ENCODE measurements at regions not wholly inside any gene's neighbourhood (a gene's known extent, or its start where the extent isn't known, plus 50 kb on each side); places are given as distances from the start of the nearest gene placed in this dataset.
"Not testable (repeated sequence)": the region's sequence is repeated elsewhere in the genome, so short reads cannot be mapped to it uniquely, and the experiment has no call there.

DNA sequence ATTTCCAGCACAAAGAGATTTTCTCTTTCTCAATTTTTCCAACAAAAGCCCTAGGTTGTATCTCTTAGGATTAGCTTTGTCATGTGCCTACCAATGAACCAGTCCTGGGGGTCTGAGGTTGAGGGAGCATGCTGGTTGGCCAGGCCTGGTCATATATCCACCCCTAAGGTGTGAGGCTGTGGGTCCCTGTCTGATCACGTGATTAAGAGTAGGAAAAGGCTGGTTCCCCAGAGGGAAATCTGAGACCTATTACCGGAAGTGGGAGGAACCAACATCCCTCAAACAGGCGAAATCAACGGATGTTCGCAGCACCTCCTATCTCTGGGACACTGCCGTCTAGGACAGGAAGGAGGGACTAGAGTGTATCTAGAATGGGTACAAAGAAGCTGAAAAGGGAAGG, 185.7 kb upstream of the IRX5 start:
- H3K4me3 ChIP-seq (ENCODE audit: low read depth, low read length) = no peak overlapping the region
- TF ChIP-seq, protein P1, sequence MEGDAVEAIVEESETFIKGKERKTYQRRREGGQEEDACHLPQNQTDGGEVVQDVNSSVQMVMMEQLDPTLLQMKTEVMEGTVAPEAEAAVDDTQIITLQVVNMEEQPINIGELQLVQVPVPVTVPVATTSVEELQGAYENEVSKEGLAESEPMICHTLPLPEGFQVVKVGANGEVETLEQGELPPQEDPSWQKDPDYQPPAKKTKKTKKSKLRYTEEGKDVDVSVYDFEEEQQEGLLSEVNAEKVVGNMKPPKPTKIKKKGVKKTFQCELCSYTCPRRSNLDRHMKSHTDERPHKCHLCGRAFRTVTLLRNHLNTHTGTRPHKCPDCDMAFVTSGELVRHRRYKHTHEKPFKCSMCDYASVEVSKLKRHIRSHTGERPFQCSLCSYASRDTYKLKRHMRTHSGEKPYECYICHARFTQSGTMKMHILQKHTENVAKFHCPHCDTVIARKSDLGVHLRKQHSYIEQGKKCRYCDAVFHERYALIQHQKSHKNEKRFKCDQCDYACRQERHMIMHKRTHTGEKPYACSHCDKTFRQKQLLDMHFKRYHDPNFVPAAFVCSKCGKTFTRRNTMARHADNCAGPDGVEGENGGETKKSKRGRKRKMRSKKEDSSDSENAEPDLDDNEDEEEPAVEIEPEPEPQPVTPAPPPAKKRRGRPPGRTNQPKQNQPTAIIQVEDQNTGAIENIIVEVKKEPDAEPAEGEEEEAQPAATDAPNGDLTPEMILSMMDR (IDR thresholded peaks at IDR 0.05; ENCODE audit: low read depth, low read length) = no peak

DNA sequence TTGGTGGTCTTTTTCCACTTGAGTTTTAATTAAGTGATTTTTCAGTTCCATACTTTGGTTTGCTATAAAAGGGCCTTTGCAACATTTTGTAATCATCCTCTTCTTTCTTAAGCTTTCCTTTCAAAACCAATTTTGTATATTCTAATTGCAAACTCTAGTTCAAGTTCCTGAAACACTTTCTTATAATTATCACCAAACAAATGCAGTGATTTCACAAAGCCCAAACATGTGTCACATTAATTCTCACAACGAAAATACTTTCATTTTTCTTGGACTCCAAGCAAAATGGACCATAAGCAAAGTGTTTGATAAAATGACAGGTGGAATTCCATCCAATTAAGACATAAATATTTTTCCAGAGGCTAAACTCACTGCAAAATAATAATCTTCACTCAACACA, 188.2 kb upstream of the IRX5 start:
- H3K4me3 ChIP-seq (ENCODE audit: low read depth, low read length) = no peak overlapping the region
- TF ChIP-seq, protein P1 (IDR thresholded peaks at IDR 0.05; ENCODE audit: low read depth, low read length) = no peak

DNA sequence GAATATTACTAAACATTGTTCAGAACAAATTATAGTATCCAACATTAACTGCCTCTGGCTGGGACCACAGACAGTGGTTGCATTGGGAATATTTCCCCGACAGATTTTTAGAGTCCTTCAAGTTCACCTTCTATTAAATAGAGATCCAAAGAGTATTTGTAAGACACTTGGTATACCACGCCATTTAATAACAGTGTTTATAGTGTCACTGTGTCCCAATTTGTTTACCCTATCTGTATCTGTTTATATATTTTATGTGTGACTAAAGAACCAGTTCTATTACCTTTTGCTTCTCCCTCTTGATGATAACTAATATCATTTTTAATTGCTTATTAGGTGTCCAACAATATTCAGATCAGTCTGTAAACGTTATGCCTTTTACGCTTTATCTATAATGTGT, 191.3 kb upstream of the IRX5 start:
- TF ChIP-seq, protein P1 (IDR thresholded peaks at IDR 0.05; ENCODE audit: low read depth, low read length) = no peak
- no peak overlapping the region for H3K4me3 ChIP-seq (ENCODE audit: low read depth, low read length)

DNA sequence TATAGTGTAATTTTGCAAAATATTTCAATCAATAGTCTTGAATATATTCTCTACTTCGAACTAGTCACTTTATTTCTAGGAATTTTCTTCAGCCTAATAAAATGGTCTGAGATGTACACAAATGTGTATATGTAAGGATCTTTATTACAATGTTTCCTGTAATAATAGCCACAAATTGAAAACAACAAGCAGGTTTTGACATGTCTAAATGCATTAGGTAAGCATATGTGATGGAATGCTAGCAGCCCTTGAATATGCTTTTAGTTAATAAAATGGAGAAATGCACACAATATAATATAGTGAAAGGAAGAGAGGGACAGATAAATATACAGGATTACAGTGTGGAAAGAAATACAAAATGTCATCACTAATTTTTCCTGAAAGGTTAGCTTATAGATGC, 196.5 kb upstream of the IRX5 start:
- TF ChIP-seq, protein P1 (IDR thresholded peaks at IDR 0.05; ENCODE audit: low read depth, low read length) = no peak
- no peak overlapping the region for H3K4me3 ChIP-seq (ENCODE audit: low read depth, low read length)

DNA sequence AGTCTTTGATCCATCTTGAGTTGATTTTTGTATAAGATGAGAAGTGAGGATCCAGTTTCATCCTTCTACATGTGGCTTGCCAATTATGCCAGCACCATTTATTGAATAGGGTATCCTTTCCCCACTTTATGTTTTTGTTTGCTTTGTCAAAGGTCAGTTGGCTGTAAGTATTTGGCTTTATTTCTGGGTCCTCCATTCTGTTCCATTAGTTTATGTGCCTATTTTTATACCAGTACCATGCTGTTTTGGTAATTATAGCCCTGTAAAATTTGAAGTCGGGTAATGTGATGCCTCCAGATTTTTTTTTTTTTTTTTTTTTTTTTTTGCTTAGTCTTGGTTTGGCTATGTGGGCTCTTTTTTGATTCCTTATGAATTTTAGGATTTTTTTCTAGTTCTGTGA, 203.0 kb upstream of the IRX5 start:
- not testable (repeated sequence) for H3K4me3 ChIP-seq (ENCODE audit: low read depth, low read length)

DNA sequence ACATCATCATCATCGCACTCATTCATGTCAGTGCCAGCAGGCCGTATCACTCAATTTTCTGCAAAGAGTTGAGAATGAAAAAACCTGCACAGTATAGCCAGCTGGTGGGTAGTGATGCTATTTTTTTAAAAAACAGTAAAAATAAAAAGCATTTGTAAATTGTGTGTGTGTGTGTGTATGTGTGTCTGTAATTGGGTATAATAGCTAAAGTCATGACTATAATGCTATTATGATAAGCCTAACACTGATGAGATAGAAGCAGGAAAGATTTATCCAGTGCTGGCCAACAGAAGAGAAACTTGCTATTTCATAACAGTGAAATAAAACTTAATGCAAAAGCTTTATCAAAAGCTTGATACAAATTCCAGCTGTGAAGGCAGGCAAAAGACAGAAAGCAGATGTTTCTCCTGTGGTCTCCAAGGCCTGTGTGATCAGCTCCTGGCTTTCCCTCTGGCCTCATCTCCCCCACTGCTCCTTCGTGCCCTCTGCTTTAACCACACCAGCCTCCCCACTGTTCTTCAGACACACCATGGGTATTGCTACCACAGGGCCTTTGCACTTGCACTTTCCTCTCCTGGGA, 206.2 kb upstream of the IRX5 start:
- no peak overlapping the region for H3K4me3 ChIP-seq (ENCODE audit: low read depth, low read length)
- TF ChIP-seq, protein P1 (IDR thresholded peaks at IDR 0.05; ENCODE audit: low read depth, low read length) = no peak

DNA sequence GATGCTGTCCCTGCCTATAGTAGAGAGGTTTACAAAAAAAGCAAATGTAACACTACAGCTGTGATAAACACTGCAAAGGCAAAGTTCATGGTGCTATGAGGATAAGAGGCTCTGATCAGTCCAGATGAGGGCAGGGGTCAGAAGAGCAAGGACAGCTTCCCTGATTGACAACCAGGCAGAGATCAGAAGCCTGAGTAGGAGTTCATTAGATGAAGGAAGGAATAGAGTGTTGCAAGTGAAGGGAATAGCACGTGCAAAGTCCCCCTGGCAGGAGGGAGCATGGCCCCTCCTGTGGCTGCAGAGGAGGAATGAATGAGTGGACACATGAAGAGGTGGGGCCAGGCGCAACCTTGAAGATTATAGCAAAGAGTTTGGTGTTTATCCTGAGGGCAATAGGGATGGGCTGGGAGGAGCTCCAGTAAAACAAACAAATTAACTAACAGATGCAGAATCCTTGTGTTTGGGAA, 208.4 kb upstream of the IRX5 start:
- TF ChIP-seq, protein P1 (IDR thresholded peaks at IDR 0.05; ENCODE audit: low read depth, low read length) = no peak

DNA sequence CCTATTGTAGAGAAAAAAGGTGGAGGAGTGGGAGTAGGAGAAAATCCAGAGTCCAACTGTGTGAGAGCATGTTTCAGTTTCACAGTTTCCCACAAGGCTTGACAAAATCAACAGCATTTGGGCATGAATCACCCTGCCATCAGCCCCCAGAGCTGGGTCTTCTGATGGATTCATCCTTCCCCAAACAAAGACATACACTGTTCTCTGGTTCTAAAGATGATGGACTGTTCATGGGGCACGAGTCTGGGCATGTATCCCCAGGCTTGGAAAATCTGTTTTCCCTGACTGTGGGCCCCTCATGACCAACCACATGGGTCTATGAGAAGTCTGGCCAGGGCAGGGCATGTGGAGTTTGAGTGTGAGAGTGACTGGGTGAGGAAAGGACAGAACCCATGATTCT, 210.4 kb upstream of the IRX5 start:
- TF ChIP-seq, protein P1 (IDR thresholded peaks at IDR 0.05; ENCODE audit: low read depth, low read length) = no peak
- H3K4me3 ChIP-seq (ENCODE audit: low read depth, low read length) = no peak overlapping the region

More for the DNA sequence above, 208.4 kb upstream of the IRX5 start:
- no peak overlapping the region for H3K4me3 ChIP-seq (ENCODE audit: low read depth, low read length)

All from WI38 (cell line).